GM13976 (cell line): ENCODE measurements at regions not wholly inside any gene's neighbourhood (a gene's known extent, or its start where the extent isn't known, plus 50 kb on each side); places are given as distances from the start of the nearest gene placed in this dataset.

ENCODE experiments used
- DNase-seq: peaks from one replicate; pipeline ENCODE4 v3.0.0; 2012; ENCODE audit warnings: low spot score
- in situ Hi-C: fragments of 300-500 bp; cut with MboI; formaldehyde crosslinking; loops from one replicate; pipeline ENCODE4 v1.12.0; 2022; ENCODE audit warnings: low sequenced_read_pairs, mixed read lengths, inconsistent platforms; ENCODE audit not compliant: unreplicated experiment
- TF ChIP-seq, protein P1 (sequence below): IDR thresholded peaks from 2 replicates; pipeline ENCODE4 v1.5.1; 2012; ENCODE audit warnings: borderline replicate concordance, mild to moderate bottlenecking; ENCODE audit not compliant: insufficient read depth; ENCODE audit errors: extremely low read depth, missing control alignments, control extremely low read depth

DNA sequence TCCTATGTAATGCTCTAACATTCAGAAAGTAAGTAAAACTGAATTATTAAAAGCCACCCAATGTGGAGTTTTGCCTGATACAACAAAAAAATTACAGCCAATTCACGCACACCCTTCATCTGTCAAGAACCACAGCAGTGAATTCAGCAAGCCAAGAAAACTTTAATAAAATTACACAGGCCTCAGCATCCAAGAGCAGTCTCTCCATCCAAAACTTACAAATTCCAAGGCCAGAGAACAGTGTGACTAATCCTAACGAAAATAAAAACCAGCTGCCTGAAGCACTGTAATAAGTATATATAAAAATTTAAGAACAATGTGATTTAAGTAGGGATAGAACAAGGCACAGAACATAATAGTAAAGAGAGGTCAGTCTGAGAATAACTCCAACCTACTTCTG lies 54.2 kb downstream of the SIX6 start:
- TF ChIP-seq, protein P1, sequence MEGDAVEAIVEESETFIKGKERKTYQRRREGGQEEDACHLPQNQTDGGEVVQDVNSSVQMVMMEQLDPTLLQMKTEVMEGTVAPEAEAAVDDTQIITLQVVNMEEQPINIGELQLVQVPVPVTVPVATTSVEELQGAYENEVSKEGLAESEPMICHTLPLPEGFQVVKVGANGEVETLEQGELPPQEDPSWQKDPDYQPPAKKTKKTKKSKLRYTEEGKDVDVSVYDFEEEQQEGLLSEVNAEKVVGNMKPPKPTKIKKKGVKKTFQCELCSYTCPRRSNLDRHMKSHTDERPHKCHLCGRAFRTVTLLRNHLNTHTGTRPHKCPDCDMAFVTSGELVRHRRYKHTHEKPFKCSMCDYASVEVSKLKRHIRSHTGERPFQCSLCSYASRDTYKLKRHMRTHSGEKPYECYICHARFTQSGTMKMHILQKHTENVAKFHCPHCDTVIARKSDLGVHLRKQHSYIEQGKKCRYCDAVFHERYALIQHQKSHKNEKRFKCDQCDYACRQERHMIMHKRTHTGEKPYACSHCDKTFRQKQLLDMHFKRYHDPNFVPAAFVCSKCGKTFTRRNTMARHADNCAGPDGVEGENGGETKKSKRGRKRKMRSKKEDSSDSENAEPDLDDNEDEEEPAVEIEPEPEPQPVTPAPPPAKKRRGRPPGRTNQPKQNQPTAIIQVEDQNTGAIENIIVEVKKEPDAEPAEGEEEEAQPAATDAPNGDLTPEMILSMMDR, result no peak
- no peak for DNase-seq
- in situ Hi-C loops, result loop anchor here (5.0 to 25.0 kb wide), 2 partner anchors 376 to 501 kb away; no protein-coding TSS in a partner anchor

DNA sequence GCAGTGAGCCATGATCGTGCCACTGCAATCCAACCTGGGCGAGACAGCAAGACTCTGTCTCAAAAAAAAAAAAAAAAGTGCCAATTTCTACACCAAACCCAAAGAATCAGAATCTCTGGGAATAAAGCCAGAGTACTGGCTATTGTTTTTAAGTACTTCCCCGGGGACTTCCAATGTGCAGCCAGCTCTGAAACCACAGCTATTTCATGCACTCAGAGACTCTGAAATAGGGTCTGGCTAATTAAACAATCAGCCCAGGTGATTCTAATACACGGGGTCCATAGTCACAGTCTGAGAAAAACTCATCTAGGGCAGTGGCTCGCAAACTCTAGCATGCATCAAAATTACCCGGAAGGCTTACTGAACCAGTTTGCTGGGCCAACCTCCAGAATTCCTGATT lies 56.3 kb downstream of the SIX6 start:
- TF ChIP-seq, protein P1, result no peak
- in situ Hi-C loops, result loop anchor here (25.0 kb wide), 1 partner anchor 503 kb away; no protein-coding TSS in a partner anchor
- no peak for DNase-seq

DNA sequence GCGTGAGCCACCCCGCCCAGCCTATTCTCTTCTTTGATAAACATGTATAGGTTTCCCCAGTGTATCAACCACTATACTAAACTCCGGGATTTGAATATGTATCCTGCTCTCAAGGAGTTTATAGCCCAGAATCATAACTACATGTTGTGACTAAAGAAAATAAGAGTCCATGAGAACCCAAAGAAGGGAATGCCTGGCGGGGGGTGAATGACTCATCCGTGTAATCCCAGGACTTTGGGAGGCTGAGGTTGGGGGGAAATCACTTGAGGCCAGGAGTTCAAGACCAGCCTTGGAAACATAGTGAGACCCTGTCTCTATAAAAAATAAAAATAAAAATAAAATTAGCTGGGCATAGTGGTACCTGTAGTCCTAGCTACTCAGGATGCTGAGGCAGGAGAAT lies 57.2 kb downstream of the SIX6 start:
- no peak for DNase-seq
- in situ Hi-C loops, result loop anchor here (25.0 kb wide), 1 partner anchor 504 kb away; no protein-coding TSS in a partner anchor
- TF ChIP-seq, protein P1, result no peak

DNA sequence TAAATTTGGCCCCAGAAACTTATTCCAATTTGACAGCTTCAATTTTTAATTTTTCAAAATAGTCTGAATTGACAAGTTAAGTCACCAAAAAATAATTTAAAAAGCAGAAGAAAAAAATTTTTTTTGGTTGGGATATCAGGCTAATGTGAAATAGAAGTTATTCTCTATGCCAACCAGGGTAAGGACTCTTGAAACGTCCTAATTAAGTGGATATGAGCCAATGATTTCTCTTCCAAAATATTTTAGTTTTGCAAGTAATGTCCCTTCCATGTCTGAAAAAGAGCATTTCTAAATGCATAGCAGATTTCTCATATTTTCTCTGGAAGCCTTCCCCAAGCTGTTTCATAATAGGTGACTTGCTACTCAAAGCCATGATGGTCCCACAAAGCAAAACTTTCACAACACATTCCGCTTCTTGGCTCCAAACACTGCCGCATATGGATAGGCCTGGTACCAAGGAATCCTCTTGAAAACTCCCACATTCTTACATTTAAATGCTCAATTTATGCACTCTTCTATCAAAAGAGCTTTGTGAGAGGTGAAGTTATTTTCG lies 65.1 kb downstream of the SIX6 start:
- in situ Hi-C loops, result loop anchor here (25.0 kb wide), 1 partner anchor 512 kb away; no protein-coding TSS in a partner anchor
- TF ChIP-seq, protein P1, result no peak
- DNase-seq, result no peak

DNA sequence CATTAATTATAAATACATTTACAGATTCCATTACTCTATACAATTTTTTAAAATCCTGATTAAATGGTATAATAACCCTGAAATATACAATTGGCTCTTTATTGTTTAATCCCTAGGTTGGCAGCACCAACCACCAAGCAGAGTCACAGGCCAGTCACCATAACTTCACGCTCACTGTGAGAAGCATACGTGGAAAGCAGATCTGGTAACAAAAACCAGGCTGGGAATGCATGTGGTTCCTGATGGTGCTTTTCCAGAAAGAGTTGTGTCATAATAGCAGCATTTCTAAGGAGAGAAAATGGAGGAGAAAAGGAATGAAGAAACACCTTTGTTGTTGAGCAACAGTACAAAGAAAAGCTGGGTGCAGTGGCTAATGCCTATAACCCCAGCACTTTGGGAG lies 66.1 kb downstream of the SIX6 start:
- in situ Hi-C loops, result no loop called here
- TF ChIP-seq, protein P1, result no peak

DNA sequence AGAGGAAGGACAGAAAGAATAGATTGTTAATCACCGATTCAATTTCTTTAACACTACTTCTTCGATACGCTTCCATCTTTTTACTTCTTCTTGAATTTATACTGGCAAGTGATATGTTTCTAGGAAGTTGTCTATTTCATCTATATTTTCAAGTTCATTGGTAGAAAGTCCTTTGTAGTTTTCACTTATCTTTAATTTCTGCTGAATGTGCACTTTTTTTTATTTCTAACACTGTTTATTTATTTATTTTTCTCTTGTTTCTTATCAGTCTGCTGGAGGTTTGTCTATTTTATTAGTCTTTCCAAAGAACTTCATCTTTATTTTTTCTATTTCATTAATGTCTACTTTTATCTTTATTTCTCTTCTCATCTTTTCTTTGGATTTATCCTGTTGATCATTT lies 63.6 kb downstream of the SIX1 start:
- no peak for DNase-seq
- TF ChIP-seq, protein P1, result no peak
- in situ Hi-C loops, result no loop called here

More for the DNA sequence above, 66.1 kb downstream of the SIX6 start:
- DNase-seq, result no peak
